HUDEP-2 (cell line): ENCODE measurements at regions not wholly inside any gene's neighbourhood (a gene's known extent, or its start where the extent isn't known, plus 50 kb on each side); places are given as distances from the start of the nearest gene placed in this dataset.

Experiments
- DNase-seq, 76 experiments: peaks; one replicate each; lab custom pipeline; 2025; ENCODE audit not compliant: unreplicated experiment in 76 of 76; lab: John Stamatoyannopoulos, UW

DNA sequence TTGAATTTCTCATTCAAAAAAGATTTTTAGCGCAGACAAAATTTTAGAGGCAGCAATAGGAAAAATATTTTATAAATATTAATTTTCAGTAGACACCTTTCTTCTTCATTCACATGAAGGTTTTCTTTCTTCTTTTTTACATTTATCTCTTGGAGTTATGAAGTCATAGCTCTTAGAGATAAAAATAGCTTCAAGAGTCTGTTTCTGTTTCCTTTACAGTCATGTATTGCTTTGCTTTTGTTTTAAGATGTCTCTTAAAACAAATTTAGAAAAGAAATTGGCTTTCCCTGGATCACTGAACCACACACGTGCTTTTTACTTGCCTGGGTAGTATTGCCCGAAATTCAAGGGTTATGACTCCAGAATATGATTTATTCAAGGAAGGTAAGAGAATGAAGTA lies 369.9 kb upstream of the LRRC7 start:
- no peak for DNase-seq

DNA sequence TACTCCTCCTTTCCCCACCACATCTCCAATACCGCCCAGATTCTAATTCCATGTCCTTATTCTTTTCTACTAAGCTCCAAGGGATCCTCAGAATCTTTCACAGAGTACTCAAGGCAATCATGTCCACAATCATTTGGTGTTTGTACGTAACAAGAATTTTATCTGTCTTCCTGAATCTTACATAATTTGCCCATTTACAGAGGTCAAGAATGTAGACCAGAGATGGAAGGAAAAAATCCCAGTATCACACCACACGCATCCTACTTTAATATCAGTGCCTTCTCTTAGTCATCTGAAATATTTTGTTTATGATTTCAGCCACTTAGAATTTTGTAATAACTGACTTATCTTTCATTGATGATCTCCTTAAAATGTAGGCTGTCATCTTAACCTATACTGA lies 366.0 kb upstream of the LRRC7 start:
- no peak for DNase-seq

DNA sequence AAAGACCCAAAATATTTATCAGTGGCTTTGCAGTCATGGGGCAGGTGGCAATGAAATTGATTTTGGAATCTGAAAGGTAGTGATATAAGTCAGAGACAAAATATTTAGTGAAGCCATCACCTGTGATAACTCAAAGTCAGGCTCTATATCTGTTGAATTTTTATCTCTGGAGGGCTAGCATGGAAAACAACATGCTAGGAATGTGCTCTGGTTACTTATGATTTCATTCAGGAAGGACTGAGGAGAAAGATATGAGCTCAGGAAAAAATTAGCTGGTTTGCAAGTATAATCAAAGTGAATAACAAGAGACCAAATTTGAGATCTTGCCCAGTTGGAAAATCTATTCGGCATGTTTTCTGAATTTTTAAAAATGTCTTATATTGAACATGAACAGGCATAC lies 364.6 kb upstream of the LRRC7 start:
- no peak for DNase-seq

DNA sequence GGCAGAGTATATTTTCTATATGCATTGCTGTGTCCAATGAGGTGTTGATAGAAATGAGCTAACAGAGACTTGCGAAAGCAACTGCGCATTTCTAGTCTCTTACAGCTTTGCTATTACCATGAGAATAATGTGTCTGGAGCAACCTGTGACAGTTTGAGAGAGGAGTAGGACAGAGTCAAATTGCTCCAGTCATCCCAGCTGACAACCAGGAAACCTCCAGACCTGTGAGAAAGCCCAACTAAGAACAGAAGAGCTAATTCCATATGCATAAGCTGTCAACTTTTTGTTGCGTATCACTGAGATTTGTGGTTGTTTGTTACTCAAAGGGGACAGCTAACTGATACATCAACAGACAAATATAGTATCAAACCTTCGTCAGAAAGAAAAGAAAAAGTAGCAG lies 354.1 kb upstream of the LRRC7 start:
- DNase-seq, result no peak

DNA sequence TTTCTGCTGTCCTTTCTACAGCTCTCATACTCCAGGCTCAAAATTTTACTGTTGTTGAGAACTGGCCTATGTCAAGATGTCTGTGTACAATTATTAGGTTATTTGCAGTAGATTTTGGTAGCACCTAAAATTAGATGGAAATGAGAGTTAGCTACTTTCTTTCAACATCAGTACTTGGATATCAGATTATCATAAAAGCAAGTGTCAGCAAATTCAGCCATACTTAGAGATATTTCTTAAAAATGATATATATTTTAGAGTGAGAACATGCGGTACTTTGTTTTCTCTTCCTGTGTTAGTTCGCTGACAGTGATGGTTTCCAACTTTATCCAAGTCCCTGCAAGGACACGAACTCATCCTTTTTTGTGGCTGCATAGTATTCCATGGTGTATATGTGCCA lies 351.8 kb upstream of the LRRC7 start:
- DNase-seq, result no peak

DNA sequence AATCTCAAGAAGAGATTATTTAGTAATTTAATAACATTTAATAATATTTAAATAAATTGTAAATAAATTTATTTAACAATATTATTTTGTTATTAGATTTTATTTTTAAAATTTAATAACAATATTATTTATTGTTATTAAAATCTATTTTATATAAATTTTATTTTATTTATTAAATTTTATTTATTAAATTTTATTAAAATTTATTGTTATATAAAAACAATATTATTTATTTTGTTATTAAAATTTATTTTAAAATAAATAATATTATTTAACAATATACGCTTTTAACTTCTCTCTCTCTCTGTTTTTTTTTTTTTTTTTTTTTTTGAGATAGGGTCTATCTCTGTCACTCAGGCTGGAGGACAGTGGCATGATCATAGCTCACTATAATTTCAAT lies 347.1 kb upstream of the LRRC7 start:
- no peak for DNase-seq

DNA sequence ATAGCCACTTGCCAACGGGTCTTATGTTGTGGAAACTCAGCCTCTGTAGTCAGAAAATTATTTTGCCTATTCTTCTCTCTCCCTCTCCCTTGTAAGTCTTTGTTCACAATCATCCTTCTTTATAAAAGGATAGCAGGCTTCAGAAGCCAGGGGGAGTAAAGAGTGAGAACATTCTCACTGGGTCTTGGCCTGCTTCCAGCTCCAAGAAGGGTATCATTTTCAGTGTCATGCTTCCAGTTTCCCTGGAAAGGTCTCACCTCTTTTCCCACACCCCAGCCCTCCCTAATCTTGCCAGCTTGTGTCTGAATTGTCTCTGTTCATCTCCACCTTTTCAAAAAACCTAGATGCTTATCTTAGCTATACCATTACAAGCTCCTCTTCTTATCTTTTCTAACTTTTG lies 346.2 kb upstream of the LRRC7 start:
- DNase-seq, result peak in 1 of 76 experiments; percentile 0

DNA sequence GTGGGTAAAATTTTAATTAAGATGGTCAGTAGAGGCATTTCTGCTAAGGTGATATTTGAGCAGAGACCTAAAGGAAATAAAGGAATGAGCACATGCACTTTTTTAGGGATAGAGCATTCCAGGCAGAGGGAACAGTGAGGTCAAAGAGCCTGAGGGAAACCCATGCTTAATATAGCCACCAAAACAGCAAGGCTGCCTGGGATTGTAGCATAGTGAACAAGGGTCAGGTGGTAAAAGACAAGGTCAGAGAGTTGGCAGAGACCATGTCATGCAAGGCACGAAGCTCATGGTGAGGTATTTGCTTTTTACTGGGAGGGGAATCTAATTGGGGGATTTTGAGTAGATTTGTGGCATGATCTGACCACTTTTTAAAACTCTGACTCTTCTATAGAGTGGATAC lies 344.6 kb upstream of the LRRC7 start:
- DNase-seq, result no peak

DNA sequence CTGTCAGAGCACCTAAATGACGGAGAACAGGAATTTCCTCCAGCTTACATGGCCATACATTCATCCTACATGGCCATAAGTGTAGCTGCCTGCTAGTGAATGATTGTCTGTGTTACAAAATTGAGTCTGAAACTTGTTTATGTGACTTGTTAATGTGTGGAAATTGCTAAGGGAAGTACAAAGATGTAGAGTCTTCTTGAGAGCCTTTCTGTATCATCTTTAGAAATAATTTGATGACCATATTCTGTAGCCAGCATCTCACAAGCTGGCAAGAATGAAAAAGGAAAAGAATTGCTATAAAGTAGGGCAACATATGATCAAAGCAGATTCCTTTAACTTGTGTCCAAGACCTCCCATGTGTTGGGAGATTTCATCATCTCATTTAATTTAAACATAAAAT lies 339.2 kb upstream of the LRRC7 start:
- DNase-seq, result no peak

DNA sequence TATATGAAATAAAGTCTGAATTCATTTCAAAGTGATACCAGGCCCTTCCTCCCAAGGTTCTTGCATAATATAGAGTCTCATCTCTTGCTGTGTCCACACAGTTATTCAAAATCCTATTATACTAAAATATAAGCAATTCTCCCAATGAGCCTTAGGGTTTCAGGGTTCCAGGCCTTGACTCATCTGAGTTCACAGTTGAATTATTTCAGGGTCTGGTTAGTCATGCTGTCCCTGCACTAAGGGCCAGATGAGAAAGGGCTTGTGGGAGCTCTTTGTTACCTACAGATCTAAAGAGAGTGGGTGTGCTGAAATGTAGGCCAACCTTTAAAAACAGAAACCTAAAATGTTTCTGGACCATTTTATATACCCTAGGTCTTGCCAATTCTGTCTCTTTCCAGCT lies 337.5 kb upstream of the LRRC7 start:
- no peak for DNase-seq

DNA sequence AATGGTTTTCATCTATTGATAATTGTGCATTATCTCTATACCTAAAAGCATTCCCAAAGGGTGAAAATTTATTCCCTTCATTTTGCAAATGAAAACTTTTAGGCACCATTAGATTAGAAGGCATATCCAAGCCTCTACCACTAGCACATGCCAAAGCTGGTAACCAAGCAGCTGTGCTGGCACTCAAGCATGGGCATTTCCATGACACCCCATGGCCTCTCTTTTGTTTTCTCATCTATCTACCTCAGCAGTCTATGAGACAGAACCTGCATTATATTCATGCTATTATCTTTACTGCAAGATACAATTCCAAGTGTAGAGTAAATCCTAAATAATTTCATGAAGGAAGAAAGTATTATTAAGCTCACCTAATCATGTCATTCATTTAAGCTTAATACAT lies 334.3 kb upstream of the LRRC7 start:
- DNase-seq, result no peak

DNA sequence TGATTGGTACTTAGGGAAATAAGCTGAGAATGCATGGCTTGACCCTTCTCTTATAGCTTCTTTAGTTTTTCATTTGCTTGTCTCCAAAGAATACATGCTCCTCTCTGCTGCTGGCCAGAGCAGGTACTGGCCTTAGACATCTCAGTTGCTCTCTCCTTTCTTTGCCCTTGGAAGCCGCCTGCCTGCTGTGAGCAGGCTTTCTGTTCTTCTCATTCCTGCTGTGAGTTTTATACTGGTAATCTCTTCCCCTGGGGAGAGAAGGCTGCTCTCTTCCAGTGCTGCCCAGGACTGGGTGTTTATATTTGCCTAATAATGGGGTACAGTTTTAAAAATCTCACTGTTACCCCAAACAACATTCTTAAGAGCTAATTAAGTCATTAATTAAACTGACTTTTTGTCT lies 323.5 kb upstream of the LRRC7 start:
- no peak for DNase-seq

DNA sequence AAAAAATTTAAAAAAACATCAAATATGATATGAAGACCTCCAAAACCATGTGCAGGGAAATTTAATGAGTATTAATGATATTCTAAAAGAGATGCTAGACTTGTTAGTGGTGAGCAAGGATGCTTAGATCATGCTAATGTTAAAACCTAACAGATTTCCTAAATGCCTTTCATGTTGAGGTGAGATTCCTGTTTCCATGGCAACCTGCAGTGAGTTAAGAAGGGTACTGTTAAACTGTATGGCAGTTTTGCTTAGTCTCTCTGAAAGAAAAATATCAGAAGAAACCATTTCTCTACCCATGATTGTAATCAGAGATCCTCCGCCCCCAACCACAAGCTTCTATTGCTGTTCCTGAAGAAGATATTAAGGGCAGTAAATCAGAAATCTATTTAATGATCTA lies 321.6 kb upstream of the LRRC7 start:
- no peak for DNase-seq

DNA sequence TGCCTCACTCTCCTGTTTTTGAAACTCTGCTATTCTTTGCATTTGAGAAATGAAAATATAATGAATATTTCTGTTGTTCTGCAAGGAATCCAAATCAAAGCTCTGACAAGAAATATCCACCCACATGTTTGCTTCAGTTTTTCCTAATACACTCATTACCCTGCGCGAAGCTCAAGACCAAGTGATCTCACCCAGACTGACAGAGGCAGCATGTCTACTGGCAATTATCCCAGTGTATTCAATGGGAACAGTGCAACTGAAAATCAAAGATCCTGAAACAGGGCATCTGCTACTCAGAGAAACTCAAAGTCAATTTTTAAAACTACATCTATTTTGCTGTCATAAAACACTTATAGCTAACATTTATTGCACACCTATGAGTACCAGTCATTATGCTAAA lies 321.0 kb upstream of the LRRC7 start:
- DNase-seq, result no peak

DNA sequence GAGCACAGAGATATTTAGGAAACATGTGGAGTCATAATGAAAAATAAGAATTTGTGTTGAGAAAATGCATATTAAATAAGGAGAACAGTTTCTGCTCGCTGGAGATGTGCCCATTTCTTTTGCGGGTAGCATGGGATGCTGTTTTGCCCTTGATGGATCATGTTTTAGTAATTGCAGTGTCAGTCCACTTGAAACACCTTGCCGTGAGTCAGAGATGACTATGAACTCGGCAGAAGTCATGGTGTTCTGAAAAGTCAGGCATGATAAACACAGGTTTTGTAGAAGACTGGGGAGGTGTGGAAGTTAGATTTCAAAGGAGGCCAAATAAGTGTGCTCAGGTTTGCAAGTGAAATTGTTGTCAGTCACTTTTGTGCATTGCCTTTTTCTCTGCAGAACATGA lies 315.0 kb upstream of the LRRC7 start:
- DNase-seq, result no peak

DNA sequence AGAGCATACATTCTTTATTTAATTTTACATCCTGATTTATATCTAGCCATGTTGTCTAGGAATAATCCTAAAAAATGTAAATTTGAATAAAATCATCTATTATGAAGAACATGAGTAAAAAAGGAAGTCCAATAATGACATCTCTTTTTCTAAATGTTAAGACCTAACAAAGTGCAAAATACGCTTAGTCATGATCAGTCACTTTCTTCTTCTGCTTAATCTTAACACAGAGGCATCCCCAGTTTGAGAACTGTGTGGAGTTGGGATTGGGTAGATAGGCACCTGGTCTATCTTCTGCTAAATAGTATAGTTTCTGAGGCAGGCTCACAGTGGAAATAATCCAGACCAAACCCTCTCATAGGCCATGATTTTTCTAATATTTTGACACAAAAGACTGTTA lies 311.7 kb upstream of the LRRC7 start:
- DNase-seq, result no peak

DNA sequence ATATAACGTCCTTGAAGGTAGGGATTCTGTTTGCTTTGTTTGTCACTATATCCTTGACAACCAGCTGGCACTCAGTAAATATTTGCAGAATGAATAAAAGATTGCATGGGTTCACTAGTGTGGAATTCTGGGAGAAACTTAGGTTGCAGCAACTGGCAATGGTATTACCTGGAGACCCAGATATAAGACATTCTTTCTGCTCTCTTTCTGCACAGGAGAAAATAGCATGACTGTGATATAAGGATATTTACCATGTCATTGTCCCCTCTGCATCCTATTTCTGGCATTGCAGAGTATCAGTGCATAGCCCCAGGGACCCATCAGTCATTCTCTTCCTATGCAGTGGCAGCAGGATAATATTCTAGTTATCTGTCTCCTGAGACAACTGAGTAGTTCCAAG lies 308.9 kb upstream of the LRRC7 start:
- DNase-seq, result no peak

DNA sequence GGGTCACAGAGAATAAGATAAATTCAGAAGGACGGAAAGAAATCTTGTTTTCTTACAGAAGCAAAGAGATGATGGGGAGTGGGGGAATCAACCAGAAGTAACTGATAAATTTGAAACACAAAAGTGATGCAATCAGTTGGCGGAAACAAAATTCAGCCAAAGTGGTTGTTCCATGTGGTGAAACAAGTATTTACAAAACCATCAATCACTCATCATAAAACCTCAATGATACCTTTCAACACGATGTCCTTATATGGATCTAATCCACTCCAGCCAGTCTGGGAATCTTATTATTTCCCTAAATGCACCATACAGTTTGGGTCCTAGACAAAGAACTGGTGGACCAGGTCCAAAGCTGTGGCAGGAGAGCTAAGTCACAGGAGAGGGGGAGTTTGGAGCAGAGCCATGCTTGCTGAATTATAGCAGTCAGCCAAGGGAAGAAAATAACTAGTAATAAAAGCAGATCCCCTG lies 303.8 kb upstream of the LRRC7 start:
- no peak for DNase-seq

DNA sequence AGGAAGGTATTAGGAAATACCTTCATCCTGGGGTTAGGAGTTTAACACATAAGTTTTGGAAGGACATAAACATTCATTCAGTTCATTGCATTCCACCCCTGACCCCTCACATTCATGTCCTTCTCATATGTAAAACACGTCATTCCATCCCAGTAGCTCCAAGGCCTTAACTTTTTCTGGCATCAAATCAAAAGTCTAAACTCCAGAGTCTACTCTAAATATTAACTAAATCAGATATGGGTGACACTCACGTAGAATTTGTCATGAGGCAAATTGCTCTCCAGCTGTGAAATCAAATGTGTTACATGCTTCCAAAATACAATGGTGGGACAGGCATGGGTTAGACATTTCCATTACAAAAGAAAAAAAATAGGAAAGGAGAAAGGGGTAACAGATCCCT lies 298.2 kb upstream of the LRRC7 start:
- no peak for DNase-seq

DNA sequence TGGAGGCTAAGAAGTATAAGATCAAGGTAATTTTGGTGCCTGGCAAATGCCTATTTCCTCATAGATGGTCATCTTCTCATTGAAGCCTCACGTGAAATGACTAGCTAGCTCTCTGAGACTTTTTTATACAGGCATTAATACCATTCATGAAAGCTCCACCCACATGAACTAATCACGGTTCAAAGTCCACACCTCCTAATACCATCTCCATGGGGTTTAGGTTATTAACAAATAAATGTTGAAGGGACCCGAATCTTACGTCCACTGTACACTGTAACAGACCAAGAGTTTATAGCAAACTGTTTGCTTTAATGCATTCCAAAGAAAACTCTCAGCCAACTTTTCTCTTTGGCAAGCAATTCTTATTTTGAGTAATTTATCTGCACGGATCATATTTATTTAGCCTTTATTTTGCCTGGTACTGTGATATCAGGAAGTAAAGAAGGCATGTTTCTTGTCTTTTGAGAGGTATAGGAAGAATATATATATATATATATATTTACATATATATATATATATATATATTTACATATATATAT lies 296.1 kb upstream of the LRRC7 start:
- no peak for DNase-seq

DNA sequence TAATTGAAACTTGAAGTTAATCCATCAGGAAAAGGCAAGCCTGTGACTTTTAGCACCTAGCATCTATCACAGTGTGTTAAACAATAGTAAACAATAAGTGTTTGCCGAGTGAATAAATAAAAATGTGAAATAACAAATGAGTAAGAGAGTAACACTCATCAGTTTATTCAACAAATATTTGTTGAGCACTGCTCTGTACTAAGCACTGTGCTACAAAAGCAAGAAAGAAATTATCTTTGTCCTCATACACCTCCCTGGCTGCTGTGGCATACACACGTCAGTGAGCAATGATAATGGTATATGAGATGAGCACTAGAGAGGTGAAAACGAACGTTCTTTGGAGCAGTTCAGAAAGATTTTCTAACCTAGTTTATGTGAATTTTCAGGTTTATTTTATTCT lies 295.0 kb upstream of the LRRC7 start:
- no peak for DNase-seq

DNA sequence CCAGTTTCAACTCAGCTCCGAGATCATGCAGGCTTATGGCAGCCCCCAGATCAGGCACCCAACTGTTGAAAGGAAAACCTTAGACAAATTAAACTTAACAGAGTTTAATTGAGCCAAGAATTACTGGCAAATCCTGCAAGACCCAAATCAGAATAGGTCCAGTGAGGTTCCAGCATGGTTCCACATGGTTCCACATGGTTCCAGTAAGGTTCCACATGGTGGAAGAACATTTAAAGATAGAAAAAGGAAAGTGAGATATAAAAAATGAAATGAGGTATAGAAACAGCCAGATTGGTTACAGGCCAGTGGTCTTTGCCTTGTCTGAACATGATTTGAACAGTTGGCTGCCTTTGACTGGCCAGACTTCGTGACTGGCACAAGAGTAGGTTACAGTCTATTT lies 288.8 kb upstream of the LRRC7 start:
- DNase-seq, result no peak

DNA sequence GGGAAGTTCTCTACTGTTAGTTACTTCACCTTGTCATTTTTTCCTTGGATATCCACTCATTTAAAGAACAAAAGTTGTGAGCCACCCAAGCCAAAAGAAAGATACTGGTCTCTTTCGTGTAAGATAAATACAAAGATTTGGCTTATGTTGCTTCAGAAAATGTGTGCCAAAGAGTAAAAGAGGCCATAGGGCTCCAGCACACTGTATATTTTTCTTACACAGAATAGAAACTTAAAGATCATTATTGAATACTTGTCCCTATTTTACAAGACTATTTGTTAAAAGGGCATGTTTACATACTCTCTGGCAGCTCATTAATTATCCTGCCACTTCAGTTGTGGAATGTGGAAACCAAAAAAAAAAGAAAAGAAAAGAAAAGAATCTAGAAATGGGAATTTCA lies 284.2 kb upstream of the LRRC7 start:
- no peak for DNase-seq

DNA sequence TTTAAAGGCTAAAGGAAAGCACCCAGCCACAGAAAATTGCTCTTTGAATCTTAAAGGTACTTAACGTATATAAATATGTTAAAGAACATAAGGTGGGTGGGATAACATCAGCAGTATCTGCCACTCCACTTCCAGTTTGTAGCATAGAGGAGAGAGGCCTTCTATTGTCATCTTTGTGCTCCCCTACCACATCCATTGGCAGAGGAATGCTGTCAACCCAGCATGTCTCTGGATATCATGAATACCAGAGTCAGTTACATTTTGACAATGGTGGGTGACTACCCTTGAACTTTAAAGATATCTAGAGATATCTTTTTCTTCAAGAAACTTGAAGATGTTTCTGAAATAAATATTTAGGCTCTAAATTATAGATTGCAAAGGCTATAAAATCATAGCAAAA lies 283.2 kb upstream of the LRRC7 start:
- no peak for DNase-seq
